ENCODE measurements at regions not wholly inside any gene's neighbourhood (a gene's known extent, or its start where the extent isn't known, plus 50 kb on each side); places are given as distances from the start of the nearest gene placed in this dataset.

DNA sequence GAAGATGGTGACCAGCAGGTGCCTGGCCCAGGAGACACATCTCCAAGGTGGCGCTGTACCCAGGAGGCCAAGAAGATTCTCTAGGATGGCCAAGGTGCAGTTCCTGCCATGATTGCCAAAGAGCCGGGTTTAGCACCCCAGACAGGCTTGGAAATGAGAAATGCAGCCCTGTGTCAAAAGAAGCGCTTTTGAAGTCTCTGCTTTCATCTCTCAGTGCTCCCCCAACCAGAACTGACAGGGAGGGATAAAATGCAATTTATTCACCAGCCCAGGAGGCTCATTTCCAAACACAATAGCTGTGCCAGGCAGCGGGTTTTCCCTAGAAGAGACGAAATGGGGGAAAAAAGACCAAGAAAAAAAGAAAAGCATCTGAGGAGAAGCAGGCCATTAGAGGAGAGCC is 195.9 kb upstream of the NCAM1 start:
- no peak for DNase-seq

DNA sequence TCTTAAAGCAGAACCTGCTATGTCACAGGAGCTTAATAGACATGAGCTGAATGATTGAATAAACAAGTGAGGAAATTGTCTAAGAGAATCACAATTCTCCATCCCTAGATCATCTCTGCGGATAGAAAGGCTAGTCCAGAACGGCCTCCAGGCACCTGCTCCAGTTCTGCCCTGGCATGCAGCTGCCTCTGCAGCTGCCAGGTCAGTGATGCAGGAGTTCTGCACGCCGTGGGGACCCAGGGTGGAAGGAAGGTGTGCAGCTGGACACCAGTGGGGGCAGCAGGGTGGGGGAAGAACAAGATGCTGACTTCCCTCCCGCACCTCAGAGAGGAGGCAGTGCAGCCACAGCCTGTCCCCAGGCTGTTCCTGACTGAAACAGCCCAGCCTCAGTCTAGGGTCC is 192.1 kb upstream of the NCAM1 start:
- no peak for DNase-seq

DNA sequence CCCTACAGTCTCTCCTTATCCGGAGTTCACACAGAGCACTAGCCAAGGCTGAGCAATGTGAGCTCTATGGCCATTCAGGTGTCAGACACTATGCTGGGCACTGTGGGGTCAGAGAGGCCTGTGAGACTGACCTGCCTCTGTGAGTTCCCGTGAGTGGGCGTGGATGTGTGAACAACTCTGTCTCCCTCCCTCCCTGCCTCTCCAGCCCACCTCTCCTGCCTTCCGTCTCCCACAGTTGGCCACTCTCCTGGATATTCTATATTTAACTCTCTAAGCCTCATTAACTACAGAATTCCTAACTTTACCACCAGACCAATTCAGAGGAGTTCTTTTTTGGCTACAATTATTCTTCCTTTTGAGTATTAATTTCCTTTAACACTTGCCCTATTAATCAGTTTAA is 191.6 kb upstream of the NCAM1 start:
- DNase-seq: no peak

DNA sequence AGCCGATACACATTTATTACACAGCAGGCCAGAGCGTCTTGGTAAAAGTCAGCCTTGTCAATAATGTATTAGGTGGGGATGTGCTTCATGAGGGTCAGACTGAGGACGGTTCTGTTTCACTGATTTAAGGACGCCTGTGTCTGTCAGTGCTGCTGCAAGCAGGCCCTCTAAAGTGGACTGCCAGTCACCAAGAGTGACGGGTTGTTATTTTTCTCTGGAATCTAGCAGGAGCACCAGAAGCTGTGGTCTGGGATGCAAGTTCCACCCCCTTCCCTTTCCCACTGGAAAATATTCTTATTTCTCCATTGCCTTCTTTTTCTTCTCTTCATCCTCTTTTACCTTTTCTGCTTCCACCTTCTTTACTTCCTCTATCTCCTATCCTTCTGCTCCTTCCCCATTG is 191.2 kb upstream of the NCAM1 start:
- no peak for DNase-seq

DNA sequence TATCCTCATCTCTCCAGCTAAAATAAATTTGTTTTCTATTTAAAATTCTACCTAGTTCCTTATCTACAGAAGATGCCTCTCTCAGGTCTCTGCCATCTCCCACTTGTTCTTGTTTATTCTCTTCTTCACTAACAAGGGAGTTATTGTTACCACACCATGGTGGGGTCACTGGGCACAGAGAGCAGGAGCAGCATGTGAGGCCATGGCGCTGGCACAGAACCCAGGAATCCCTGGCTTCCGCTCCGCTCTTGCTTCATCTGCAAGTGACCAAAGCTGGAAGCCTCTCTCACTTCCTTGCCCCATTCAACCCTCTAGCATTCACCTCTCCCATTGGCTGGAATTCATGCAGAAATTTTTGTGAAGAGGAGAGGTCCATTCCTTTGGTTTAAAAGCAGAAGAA is 190.7 kb upstream of the NCAM1 start:
- DNase-seq: no peak

DNA sequence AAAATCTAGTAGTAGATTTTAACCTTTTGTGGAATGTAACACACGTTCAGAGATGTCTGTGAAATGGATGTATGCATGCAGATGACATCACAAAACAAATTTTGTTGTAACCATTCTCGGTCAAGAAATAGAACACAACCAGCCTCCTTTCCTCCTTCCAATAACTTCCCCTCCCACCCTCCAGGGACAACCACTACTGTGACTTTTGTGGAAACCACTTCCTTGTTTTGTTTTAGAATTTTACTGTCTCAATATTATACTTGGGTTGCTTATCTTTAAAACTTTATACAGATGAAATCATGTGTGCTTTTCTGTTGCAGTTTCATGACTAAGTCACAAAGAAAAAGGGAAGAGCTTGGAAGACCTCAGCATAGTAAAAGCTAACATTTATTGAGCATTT is 189.4 kb upstream of the NCAM1 start:
- no peak for DNase-seq

DNA sequence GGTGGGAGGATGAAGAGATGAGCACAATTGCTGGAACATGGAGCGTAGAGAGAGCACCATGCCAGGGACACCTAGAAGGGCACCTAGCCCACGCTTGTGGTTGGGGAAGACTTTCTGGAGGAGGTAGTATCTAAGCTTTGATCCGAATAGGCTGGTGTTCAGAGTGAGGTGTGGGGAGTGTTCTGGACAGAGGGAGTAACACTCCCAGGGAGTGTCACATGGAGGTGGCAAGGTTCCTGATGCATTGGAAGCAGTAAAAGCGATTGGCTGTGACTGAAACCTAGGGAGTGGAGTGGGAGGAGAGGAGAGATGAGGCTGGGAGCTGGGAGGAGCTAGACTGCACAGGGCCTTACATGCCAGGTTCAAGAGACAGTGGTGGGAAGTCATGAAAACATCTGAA is 188.0 kb upstream of the NCAM1 start:
- DNase-seq: no peak

DNA sequence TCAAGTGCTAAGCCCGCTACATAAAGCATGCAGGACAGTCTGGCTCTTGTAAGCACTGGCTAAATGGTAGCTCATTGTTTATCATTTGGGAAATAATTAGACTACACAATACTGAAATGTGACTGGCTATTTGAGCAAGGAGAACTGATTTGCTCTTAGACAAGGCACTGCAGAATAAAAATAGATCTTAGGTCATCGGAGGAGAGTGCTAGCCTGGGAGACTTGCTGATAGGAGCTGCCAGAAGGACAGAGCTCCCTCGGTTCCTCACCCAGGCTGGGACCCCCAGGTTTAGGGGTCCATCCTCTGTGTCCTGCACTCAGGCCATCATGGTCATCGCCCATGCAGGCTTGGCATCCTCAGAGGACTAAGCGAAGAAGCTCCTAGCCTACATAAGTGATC is 184.4 kb upstream of the NCAM1 start:
- DNase-seq: no peak

DNA sequence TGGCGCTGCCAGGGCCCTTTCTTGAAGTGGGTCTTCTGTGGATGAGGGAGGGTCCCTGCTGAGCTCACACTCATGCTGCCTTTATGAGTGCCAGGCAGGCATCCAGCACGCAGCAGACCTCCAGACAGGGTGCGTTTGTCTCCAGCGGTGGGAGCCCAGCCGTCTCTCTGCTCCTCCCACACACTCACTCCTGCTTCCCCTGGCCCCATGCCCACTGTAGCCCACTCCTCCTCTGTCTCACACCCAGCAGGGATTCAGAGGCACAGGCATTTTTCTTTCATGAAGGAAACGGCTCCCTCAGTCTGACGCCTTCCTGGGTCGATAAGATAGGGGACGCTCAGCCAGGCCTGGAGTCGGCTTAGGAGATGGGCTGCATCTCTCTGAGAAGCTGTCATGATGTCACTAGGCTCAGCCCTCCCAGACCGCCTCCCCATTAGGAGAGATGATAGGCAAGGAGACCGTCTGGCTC is 183.9 kb upstream of the NCAM1 start:
- no peak for DNase-seq

DNA sequence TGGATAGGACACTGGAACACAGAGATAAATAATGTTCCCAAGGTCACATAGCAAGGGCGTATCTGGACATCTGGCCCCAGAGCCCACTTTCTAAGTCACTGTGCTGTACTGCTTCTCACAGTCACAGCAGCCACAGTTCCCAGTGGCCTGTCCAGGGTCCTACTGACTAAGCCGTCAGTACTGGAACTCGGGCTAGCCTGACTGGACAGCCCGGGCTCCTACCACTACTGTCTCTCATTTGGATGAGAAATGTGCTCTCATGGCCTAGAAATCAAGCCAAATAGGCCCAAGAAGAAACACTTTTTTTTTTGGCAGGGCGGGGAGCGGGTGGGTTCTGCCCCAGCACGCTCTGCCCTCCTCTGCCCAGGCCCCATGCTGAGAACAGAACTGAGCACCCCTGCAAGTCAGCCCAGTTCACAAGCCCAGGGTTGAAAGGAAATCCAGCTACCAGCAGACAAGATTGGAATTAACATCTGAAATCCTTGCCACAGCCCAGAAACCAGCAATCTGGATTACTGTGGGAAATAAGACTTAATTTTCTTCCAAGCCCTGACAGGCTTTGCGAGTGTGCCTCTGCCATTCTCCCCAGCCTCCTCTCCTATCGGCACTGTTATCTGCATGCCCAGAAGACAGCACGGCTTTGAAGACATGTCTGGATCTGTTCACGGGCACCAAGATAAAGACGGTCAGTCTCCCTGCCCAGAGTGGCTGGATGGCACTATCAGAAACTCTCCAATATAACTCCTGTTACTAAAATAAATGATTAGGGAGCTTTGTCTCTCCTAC is 182.9 kb upstream of the NCAM1 start:
- DNase-seq: no peak

DNA sequence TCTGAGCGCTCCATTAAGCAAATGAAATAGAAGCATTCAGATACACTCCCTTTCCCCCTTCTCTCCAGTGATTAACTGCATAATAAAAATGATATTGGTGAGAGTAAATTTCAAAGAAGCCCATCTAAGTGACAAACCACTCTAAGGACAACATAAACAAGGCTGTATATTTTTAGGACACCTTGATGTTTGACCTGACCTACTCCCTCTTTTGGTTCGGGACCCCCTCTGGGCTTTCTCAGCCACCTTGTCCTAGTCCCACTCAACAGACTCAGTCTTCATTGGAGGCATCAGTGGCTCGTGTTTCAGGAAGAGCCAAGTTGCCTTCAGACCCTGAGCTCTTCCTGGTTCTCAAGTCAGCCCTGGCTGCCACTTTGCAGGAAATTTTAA is 182.3 kb upstream of the NCAM1 start:
- DNase-seq: no peak

DNA sequence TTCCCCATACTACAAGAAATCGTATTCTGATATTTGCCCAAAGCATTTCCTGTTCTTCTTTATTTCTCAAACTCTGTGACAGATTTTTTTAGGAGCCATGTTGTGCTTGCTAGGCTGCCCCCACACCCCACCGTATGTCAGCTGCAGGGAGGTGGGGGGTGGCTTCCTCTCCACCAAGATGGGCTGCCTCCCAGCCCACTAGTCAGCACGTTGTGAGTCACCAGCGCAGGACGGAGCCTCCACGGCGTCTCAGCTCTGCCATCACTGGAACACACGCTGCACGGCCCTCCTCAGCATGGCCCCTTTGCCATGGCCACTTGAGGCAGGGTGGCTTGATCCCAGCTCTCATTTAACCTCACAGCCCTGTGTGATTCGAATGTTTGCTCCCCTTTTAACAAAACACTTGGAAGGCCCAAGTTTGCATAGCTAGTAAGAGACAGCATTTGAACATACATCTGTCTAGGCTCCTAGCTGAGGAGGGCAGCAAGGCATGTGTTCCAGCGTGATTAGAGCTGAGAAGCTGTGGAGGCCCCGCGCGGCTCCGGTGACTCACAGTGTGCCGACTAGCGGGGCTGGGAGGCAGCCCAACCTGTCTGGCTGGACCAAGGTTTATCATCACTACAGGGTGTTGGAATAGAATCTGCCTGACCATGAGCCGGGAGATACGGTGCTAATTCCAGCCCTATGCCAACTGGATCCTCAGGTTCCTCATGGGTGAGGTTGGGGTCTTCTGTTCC is 180.7 kb upstream of the NCAM1 start:
- DNase-seq: no peak

DNA sequence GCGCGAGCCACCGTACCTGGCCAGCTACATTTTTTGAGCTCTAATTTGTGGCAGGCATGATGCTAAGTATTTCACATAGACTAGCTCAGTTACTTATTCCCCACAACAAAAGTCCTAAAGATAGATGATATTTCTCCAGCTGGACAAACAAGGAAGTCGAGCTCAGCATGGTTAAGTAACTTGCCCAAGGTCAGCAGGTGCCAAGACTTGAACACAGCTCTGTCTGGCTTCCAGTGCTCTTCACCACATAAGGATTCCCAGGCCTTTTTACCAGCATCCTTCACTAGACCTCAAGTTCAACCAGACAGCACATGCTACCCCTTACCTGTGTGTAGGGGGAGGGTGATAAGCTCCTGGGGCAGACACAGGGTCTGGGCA is 177.3 kb upstream of the NCAM1 start:
- DNase-seq: no peak

DNA sequence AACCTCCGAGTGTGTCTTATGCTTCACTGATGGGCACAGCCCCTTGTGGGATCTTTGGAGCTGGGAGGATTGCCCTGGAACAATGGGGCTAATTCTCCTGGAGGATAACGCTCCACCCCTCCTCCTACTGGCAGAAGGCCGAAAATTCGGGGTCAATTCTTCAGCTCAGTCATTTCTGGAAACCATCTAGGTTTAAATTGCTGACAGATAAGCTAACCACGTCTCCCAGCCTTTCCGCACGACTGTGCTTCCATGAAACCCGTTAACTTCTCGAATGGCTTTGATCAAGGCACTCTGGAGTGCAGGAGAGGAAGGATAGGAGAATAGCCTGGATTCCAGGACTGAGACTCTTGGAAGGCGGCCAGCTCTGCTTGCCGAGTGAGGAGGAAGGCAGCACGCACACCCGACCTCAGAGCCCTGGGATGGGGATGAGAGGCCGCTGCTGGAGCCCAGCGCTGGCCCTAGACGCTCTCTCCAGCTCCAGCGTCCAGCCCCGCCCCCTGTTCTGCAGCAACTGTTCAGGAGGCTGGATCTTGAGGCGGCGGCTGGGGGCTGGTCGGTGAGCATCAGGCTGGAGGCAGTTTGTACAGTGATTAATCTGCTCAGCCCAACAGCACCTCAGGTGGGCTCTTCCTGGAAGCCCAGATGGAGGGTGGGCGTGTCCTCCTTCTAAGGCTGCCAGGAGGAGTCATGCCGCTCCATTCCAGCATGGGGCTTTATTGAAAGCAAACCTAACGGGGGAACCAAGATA is 176.7 kb upstream of the NCAM1 start:
- DNase-seq: no peak

DNA sequence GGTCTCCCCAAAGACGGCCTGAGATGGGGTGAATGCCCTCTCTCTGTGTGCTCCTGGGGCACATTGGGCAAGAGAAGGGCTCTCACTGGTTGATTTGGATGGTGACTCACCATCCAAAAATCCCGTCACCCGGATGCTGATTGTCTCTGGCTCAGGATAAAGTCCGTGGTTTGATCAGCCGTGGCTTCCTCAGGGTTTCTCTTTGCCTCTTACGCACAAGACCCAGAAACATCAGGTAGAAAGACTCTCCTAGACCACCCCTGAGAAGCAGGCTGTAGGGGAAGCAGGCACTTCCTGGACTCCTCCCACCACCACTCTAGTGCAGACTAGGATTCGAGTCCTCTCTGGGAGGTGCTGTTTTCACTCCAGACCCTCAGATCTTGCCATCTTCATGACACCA is 176.1 kb upstream of the NCAM1 start:
- DNase-seq: no peak

DNA sequence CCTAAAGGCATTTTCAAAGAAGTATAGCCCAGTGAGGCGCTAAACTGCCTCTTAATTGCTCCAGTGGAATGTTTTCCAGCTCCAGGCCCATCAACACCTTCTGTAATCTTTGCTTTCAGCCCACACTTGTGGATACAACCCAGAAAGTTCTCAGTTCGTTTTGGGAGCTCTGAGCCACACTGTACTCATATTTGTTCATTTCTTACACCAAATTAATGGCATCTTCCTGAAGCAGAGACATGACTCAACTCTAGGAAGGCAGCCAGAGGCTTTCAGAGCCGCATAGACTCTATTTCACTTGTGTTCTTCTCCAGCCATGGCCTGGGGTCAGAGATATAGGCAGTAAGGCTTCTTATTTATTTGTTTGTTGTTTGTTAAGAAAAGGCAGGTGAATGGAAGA is 175.5 kb upstream of the NCAM1 start:
- DNase-seq: no peak

DNA sequence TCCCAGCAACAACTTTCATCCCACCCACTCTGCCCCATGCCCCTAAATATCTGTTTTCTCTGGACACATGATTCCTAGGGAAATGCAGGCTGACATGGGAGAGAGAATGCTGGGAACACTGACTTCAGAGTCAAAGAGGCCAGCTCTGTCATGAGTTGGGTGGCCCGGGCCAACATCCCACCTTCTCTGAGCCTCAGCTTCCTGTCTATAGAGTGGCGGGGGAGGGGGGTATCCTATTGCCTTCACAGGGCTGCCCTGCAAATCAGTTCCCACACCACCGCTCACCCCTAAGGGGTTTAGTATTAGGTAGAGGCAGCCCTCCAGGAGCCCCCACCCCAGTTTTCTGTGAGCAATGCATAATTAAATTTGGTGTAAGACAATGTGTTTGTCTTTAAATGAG is 175.0 kb upstream of the NCAM1 start:
- DNase-seq: no peak

DNA sequence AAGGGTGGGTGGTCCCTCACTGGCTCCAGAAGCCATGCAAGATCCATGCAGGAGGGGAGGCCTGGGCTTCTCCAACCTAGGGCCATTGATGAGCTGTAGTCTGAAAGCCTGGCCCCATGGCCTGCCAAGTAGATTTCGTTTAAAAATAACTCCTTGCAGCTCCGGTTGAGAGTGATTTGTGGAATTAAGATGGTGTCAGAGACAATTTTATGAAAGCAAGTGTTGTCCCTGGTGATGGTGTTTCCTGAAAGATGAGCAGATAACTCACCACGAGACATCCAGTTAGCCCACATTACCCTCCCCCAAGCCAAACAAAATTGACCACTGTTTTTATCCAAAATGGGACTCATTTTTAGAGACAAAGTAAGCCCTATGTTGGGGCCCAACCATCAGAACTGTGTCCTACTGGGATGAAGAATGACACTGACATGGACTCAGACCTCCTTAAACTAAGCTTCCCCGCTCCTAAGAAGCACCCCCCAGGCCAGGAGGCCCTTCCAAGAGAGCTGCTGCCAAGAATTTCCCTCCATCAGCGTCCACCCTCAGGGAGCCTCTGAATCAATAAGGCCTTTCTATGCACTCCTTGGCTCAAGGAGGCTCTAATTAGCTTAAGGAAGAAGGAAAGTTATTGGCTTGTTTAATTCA is 174.2 kb upstream of the NCAM1 start:
- DNase-seq: no peak

DNA sequence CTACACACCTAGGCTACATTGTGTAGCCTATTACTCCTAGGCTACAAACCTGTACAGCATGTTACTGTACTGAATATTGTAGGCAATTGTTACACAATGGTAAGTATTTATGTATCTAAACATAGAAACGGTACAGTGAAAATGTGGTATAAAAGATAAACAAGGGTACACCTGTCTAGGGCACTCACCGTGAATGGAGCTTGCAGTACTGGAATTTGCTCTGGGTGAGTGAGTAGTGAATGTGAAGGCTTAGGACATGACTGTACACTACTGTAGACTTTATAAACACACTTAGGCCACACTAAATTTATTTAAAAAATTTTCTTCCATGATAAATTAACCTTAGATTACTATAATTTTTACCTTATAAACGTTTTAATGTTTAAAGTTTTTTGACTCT is 171.7 kb upstream of the NCAM1 start:
- DNase-seq: no peak

DNA sequence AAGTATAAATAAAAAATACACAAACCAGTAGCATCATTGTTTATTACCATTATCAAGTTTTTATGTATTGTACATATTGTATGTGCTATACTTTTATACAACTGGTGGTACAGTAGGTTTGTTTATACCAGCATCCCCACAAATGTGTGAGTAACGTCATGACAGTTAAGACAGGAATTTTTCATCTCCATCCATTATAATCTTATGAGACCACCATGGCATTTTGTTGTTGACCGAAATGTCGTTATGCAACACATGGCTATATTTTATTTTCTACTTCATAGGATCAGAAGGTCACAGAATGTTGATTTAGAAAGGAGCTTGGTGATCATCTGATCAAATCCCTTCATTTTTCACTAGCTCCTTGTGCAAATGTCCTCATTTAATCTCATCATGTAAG is 170.9 kb upstream of the NCAM1 start:
- no peak for DNase-seq

DNA sequence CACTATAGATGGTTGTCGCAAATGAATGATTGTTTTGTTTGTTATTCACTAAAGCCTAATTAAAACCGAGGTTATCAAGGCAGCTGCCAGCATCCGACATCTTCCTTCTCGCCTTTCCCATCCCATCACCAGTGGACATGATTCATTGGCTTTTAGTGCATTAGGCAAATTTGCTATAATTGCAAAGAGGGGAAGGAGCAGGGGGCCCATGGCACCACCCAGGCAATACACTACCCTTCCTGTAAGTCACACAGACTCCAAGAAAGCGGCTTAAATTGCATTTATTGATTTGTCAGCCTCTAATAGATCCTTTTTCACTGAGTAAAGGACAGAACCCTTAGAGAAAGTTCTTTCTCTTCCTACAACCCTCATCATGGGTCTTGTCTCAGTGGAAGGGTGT is 169.2 kb upstream of the NCAM1 start:
- DNase-seq: no peak

DNA sequence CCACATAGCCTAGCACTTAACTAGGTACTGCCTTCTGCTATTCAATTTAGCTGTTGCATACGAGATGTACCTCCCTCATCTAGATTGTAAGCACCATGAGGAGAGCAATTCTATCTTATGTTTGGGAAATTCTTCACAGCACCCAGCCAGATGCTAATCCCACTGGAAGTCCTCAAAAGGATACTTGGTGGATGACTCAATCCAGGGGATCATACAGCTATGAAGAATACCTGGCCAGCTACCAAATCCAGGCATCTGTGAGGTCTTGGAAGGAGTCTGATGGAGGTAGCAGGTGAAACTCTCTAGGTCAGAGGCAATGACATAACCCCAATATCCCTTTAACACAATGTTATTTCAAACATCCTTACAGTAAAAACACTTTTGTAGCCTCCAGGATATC is 167.8 kb upstream of the NCAM1 start:
- no peak for DNase-seq

DNA sequence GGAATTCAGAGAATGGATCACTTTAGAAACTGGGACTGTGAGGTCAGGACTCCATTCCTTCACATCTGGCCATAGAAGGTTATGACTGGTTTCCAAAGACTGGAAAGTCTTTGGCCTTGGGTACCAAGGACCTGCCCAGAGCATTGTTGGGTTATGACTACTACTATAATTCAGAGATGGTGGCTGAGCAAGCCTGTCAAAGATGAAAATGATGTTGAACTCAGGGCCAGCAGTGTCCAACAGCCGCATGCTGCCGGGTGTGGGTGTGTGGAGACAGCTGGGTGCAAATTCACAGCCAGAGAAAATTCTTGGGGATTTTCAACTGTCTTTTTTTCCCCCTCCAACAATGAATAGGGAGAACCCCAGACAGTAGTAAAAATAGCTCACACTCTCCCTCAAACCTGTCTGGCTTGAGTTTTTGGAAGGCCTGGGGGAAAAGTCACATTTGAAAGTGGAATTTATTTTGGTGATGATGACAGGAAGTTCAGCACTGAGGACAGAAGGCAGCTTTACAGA is 166.8 kb upstream of the NCAM1 start:
- no peak for DNase-seq
